ENCODE measurements at regions not wholly inside any gene's neighbourhood (a gene's known extent, or its start where the extent isn't known, plus 50 kb on each side); places are given as distances from the start of the nearest gene placed in this dataset.
"Not testable (repeated sequence)": the region's sequence is repeated elsewhere in the genome, so short reads cannot be mapped to it uniquely, and the experiment has no call there.

- DNase-seq, result peak; percentile 83
Measured at GRCh38 chr20:25862967-25863530, 166.4 kb upstream of the ZNF337 start.

GRCh38 chr20:25860531-25861150 lies 164.0 kb upstream of the ZNF337 start:
- DNase-seq, result no peak

- peak; percentile 78 for DNase-seq
Measured at GRCh38 chr20:25859649-25860530, 163.2 kb upstream of the ZNF337 start.

- no peak for DNase-seq
Measured at GRCh38 chr20:25858495-25859425, 162.1 kb upstream of the ZNF337 start.

- not testable (repeated sequence) for DNase-seq
Measured at GRCh38 chr20:25857091-25857788, 160.6 kb upstream of the ZNF337 start.

GRCh38 chr20:25856256-25856884 lies 159.7 kb upstream of the ZNF337 start:
- DNase-seq, result no peak

GRCh38 chr20:25855451-25856156 lies 159.0 kb upstream of the ZNF337 start:
- DNase-seq, result not testable (repeated sequence)

GRCh38 chr20:25854666-25855065 lies 158.0 kb upstream of the ZNF337 start:
- not testable (repeated sequence) for DNase-seq

GRCh38 chr20:25853718-25854388 lies 157.2 kb upstream of the ZNF337 start:
- DNase-seq, result peak; percentile 85

- not testable (repeated sequence) for DNase-seq
Measured at GRCh38 chr20:25852968-25853717, 156.5 kb upstream of the ZNF337 start.

- not testable (repeated sequence) for DNase-seq
Measured at GRCh38 chr20:25850133-25850532, 153.5 kb upstream of the ZNF337 start.

- no peak for DNase-seq
Measured at GRCh38 chr20:25848222-25848621, 151.6 kb upstream of the ZNF337 start.

- not testable (repeated sequence) for DNase-seq
Measured at GRCh38 chr20:25844640-25845039, 148.0 kb upstream of the ZNF337 start.

- not testable (repeated sequence) for DNase-seq
Measured at GRCh38 chr20:25813511-25813910, 116.9 kb upstream of the ZNF337 start.

GRCh38 chr20:25798174-25798993 lies 101.7 kb upstream of the ZNF337 start:
- DNase-seq, result not testable (repeated sequence)

- DNase-seq, result not testable (repeated sequence)
Measured at GRCh38 chr20:25797062-25797461, 100.4 kb upstream of the ZNF337 start.

- not testable (repeated sequence) for DNase-seq
Measured at GRCh38 chr20:25777241-25777640, 80.6 kb upstream of the ZNF337 start.

GRCh38 chr20:25774711-25775110 lies 78.1 kb upstream of the ZNF337 start:
- not testable (repeated sequence) for DNase-seq
